ENCODE measurements at regions not wholly inside any gene's neighbourhood (a gene's known extent, or its start where the extent isn't known, plus 50 kb on each side); places are given as distances from the start of the nearest gene placed in this dataset.
"Not testable (repeated sequence)": the region's sequence is repeated elsewhere in the genome, so short reads cannot be mapped to it uniquely, and the experiment has no call there.

- not testable (repeated sequence) for FAIRE-seq; DNase-seq (ENCODE audit: extremely low spot score, insufficient read length, low read depth)
Measured at GRCh38 chr6:886116-886515, 193.2 kb upstream of the EXOC2 start.

- DNase-seq (ENCODE audit: extremely low spot score, insufficient read length, low read depth) = no peak
Measured at GRCh38 chr6:885051-885590, 192.2 kb upstream of the EXOC2 start.

GRCh38 chr6:884570-884969, 191.6 kb upstream of the EXOC2 start:
- no peak for FAIRE-seq
- DNase-seq (ENCODE audit: extremely low spot score, insufficient read length, low read depth) = no peak

More at GRCh38 chr6:885051-885590, 192.2 kb upstream of the EXOC2 start:
- FAIRE-seq = no peak

GRCh38 chr6:882084-882598, 189.2 kb upstream of the EXOC2 start:
- FAIRE-seq = no peak
- no peak for DNase-seq (ENCODE audit: extremely low spot score, insufficient read length, low read depth)

- FAIRE-seq (no peak), DNase-seq (ENCODE audit: extremely low spot score, insufficient read length, low read depth) (no peak)
Measured at GRCh38 chr6:878179-878578, 185.2 kb upstream of the EXOC2 start.

GRCh38 chr6:875012-875411, 182.1 kb upstream of the EXOC2 start:
- DNase-seq (ENCODE audit: extremely low spot score, insufficient read length, low read depth) = no peak
- no peak for FAIRE-seq

GRCh38 chr6:872570-873125, 179.7 kb upstream of the EXOC2 start:
- no peak for FAIRE-seq
- DNase-seq (ENCODE audit: extremely low spot score, insufficient read length, low read depth) = no peak

- FAIRE-seq (no peak), DNase-seq (ENCODE audit: extremely low spot score, insufficient read length, low read depth) (no peak)
Measured at GRCh38 chr6:871503-871902, 178.6 kb upstream of the EXOC2 start.

- FAIRE-seq = no peak
Measured at GRCh38 chr6:870096-870495, 177.2 kb upstream of the EXOC2 start.

GRCh38 chr6:868201-868600, 175.3 kb upstream of the EXOC2 start:
- FAIRE-seq = no peak
- DNase-seq (ENCODE audit: extremely low spot score, insufficient read length, low read depth) = no peak

More at GRCh38 chr6:870096-870495, 177.2 kb upstream of the EXOC2 start:
- DNase-seq (ENCODE audit: extremely low spot score, insufficient read length, low read depth) = no peak

GRCh38 chr6:867378-867777, 174.4 kb upstream of the EXOC2 start:
- no peak for FAIRE-seq
- DNase-seq (ENCODE audit: extremely low spot score, insufficient read length, low read depth) = no peak

GRCh38 chr6:866316-866715, 173.4 kb upstream of the EXOC2 start:
- FAIRE-seq = no peak
- no peak for DNase-seq (ENCODE audit: extremely low spot score, insufficient read length, low read depth)

GRCh38 chr6:865846-866245, 172.9 kb upstream of the EXOC2 start:
- FAIRE-seq = no peak

GRCh38 chr6:863831-864230, 170.9 kb upstream of the EXOC2 start:
- no peak for DNase-seq (ENCODE audit: extremely low spot score, insufficient read length, low read depth)
- FAIRE-seq = no peak

More at GRCh38 chr6:865846-866245, 172.9 kb upstream of the EXOC2 start:
- no peak for DNase-seq (ENCODE audit: extremely low spot score, insufficient read length, low read depth)

GRCh38 chr6:863127-863526, 170.2 kb upstream of the EXOC2 start:
- DNase-seq (ENCODE audit: extremely low spot score, insufficient read length, low read depth); FAIRE-seq: not testable (repeated sequence)

GRCh38 chr6:859936-860335, 167.0 kb upstream of the EXOC2 start:
- no peak for FAIRE-seq
- no peak for DNase-seq (ENCODE audit: extremely low spot score, insufficient read length, low read depth)

GRCh38 chr6:854406-855118, 161.6 kb upstream of the EXOC2 start:
- DNase-seq (ENCODE audit: extremely low spot score, insufficient read length, low read depth) (no peak), FAIRE-seq (no peak)

- not testable (repeated sequence) for DNase-seq (ENCODE audit: extremely low spot score, insufficient read length, low read depth); FAIRE-seq
Measured at GRCh38 chr6:852216-852615, 159.3 kb upstream of the EXOC2 start.

GRCh38 chr6:849075-849506, 156.2 kb upstream of the EXOC2 start:
- DNase-seq (ENCODE audit: extremely low spot score, insufficient read length, low read depth) (no peak), FAIRE-seq (no peak)

- FAIRE-seq (no peak), DNase-seq (ENCODE audit: extremely low spot score, insufficient read length, low read depth) (no peak)
Measured at GRCh38 chr6:845566-845965, 152.6 kb upstream of the EXOC2 start.

- FAIRE-seq (no peak), DNase-seq (ENCODE audit: extremely low spot score, insufficient read length, low read depth) (no peak)
Measured at GRCh38 chr6:845101-845500, 152.2 kb upstream of the EXOC2 start.

Measured in GM18507 (cell line).